Bone marrow (tissue), 2 donors: ENCODE measurements at regions not wholly inside any gene's neighbourhood (a gene's known extent, or its start where the extent isn't known, plus 50 kb on each side); places are given as distances from the start of the nearest gene placed in this dataset.

ENCODE experiments used
- DNase-seq, 2 donors: peaks; one replicate each; lab custom pipeline; 2025; lab: John Stamatoyannopoulos, UW

GRCh38 chr9:108188976-108189375 is 666.8 kb downstream of the ACTL7B start:
- no peak for DNase-seq

DNA sequence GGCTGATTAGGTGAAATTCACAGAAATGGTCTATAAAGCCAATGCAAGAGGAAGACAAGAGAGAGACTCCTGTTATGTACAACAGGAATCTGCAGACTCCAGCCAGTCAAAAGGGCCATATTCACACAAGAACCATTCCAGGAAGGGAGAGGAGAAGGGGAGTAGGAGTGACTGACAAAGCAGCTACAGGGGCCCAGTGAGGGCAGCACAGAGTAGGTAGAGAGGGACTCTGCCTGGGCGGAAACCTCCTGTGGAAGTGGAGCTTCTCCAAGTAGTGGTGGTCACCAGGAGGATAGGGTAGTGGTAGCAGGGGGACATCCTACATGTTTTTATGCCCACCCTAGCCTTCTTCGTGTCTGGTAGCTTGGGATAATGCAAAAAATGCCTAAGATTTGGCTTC is 667.3 kb downstream of the ACTL7B start:
- no peak for DNase-seq

DNA sequence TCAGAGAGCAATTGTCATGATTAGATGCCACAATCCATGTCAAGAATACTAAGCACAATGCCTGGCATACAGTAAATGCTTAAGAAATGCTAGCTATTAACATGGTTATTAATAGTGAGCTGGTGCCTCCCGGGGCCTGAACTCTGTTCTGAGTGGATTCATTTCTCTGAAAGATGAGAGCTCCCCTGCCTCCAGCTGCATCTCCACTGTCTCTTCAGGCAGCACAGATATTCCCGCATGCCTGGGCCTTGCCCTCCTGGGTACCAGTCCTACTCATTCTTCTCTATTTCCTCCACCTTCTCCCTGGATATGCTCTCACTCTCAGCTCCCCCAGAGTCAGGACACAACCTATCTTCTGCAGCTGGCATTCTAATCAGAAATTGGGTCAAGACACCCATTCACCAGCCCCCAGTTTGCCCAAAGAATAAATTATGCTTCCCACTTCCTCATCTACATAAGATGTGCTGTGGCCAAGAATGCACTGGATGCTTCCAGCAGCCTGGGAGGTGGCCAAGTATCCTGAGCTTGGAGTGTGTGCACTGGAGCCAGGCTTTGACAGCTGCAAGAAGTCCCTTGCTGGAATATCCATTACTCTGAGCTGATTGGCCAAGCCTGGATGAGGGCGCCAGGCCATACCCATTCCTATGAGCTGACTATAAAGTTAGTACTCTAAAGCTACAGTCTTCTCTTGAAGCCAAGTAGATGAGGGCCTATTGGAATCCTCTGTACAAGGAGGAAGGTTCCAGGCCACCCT is 669.0 kb downstream of the ACTL7B start:
- DNase-seq = no peak

DNA sequence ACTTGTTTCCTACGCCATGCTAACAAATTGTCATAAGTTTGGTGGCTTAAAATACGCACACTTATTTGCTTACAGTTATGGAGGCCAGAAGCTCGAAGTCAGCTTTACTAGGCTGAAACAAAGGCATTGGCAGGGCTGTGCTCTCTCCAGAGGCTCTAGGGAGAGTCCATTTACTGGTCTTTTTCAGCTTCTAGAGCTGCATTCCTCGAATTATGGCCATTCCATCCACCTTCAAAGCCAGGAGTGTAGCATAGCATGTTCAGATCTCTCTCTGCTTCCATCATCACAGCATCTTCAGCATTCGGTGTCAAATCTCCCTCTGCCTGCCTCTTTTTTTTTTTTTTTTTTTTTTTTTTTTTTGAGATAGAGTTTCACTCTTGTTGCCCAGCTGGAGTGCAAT is 670.2 kb downstream of the ACTL7B start:
- DNase-seq = no peak

GRCh38 chr9:108184941-108185340 is 670.8 kb downstream of the ACTL7B start:
- no peak for DNase-seq

DNA sequence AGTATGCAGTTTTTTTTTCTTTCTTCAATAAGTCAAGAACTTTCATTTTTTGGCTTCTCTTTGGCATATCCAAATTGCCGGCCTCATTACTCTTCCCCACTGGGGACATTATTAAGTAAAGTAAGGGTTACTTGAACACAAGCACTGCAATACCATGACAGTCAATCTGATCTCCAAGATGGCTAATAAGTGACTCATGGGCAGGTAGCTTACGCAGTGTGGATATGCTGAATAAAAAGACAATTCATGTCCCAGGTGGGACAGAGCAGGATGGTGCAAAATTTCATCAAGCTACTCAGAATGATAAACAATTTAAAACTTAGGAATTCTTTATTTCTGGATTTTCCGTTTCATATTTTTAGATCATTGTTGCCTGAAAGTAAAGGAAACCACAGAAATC is 671.8 kb downstream of the ACTL7B start:
- DNase-seq = no peak

DNA sequence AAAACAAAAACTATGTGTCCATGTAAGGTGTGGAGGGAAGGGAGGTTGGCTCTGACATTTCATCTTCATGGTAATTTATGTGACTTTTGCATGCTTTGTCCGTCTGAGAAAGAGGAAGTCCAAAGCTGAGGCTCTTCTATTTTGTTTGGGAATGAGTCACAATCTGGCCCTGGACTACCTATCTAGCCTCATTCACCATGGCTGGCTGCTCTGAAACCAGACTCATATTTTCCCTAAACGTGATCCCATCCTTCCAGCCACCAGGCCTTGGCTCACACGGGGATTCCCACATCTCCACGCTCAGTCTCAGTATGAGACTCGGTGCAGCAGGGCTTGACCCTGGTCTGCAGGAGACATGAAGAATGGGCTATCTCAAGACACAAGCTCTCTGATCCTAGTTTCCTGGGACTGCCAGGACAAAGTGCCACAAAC is 672.8 kb downstream of the ACTL7B start:
- no peak for DNase-seq

DNA sequence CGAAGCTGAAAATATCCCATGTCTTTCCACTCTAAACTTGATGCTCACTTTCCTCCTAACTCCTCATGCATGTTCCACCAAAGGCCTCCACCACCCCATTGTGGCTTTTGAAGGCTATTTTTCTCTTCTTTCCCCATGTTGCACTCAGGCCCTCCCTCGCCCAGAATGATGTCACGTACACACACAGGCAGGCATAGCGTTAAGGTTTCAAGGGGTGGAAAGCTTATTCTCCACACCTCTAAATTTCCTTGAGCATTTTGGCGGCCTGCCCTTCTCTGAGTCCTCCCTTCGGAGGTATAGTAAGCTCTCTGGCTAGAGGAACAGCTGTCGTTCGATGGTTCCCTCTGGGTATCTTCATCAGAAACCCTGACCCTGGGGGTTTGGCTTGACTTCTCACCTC is 673.5 kb downstream of the ACTL7B start:
- no peak for DNase-seq

DNA sequence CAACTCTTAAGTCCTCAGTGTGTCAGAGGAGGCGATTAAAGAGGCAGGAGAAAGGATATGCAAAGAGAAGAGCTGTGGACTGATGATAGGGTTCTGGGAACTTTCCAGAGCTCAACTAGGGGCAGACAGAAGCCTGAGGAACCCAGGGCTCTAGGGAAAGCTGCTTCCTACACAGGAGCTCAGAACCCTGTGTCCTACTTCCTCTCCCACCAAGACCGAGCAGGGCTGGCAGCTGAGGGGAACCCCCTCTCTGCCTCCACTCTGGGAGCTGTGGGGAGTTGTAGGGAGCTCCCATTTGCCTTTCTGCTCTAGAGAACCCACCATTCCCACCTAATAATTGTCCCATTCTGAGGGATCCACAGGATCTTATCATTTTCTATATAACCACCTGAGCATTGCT is 674.3 kb downstream of the ACTL7B start:
- no peak for DNase-seq

- no peak for DNase-seq
Observed at GRCh38 chr9:108180541-108180940, 675.2 kb downstream of the ACTL7B start.

DNA sequence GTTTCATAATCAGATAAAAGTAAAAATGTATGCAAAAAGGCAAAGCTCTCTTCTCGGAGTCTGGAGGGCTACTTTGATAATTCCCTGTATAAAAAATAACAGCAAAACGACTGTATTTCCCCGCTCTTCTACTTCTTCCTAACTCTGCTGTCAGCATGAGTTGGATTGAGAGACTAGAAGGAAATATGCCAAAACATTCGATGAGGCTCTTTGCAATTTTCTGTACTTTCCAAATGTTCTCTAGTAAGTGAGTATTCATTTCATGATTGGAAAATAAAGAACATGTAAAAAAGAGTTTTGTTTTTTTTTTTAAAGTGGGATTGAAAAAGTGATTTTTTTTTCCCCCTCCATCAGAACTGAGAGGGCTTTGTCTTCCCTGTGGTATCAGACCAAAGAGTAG is 677.5 kb downstream of the ACTL7B start:
- DNase-seq = no peak

DNA sequence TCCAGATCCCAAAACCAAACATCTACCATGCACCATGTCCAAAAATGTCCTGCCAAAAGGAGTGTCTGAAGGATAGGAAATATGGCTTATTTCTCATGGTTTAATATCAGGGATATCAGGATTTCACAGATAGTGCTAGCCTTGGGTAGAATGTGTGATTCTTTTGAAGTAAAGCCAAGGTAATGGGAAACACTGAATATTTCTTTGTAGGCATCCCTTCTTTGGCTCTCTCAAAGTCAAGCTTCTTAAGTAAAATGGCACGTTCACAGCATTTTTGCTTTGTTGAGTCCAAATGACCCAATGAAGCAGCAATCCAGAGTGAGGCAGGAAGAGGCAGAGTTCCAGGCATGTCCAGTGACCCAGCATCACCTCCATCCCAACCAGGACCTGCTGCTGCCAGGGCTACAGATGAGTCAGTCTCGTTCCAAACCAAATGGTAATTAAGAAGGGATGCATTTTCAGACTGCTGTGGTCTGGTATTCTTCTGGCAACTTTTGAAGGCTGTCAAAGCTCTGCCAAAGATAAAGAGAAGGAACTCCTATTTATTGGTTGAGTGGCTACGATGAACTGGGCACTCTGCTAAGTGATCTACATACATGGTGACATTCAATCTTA is 678.8 kb upstream of the KLF4 start:
- no peak for DNase-seq

DNA sequence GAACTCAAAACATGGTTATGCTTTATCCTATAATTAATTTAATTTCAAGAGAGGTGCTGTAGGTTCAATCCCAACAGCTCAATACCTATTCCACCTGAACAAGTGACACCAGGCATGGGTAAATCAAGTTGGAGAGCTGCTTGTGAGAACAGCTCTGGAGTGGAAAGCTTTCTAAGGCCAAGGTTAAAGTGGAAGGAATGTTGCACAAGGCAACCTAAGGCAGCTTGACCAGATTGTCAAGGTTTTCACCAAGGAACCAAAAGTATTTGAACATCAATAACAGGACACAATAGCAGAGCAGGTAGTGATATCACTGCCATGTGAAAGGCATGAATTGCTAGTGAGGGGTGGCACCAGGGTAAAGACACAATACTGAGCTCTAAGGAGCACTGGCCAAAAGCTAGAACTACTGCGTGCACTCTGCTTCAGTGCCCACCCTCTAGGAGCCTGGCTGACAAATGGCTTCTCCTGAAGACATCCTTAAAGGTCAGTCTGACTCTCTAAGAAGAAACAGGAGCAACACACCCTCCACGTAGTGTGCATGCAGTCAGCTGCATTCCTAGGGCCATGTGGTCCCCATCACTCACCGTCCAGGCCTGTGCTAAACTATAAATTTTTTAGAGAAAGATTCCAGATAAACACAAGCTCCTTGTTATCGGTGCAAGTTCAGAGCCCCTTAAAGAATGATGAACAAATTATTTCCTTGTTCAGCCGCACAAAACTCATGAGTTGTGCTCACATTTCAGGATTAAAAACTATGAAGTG is 677.7 kb upstream of the KLF4 start:
- DNase-seq = no peak

DNA sequence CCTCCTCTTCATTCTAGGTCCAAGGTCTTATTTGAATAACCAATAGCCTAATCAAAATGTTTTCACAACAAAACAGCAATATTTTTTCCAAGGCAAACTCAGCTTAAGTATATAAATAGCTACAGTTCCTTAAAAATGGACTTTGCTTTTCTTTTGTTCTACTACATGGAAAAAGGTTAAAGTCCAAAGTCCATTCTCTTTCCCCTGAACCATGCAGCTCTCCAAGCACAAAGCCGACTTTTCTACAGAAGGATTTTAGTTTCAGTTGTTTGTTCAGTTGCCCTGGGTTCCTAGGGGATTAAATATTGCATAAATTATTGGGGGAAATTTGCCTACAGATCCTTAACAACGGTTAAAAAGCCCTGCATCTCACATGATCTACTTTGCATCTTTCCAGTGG is 677.0 kb upstream of the KLF4 start:
- DNase-seq = no peak

DNA sequence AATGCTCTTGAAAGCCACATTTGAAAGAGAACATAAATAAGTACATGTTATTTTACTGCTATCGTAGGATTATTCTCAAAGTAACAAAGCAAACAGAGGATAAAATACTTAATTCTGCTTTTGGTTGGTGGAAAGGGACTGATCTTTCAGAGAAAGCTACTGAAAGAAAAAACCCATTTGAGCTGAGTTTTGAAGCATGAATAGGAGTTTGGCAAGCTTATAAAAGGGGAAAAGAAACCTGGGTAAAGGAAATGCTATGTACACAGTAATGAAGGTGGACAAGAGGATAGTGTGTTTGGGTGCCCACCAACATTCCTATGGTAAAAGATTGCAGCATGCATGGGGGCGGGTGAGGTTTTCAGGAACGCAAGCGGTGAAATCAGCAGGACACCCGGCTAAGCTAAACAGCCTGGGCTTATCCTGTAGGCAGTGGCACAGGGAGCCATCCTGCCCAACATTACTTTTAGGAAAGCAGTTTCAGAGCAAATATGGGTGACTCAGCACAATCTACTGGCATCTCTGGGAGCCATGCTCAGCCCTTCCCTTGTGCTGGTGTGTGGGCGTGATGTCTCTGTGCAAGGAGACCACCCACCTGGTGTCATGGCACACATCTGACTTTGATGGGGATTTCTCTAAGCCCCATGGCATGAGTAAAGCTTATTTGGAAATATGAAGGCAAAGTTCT is 673.9 kb upstream of the KLF4 start:
- no peak for DNase-seq

DNA sequence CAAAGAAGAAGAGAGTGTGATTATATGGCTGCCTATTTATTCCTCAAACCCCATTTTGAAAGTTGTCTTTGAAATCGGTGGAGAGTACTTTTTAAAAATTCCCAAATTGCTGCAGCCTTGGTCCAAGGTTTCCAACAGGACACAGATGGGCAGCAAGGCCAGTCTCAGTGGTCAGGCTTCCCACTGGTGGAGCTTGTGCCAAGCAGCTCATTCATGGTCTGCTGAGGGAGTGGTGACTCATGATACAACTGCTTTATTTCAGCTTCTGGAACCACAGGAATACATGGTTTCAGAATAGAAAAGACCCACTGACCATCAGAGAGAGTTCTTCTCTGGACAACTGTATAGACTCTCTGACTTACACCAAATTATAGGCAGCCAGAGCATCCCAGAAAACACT is 673.1 kb upstream of the KLF4 start:
- DNase-seq = no peak

- no peak for DNase-seq
Observed at GRCh38 chr9:108161503-108161902, 671.9 kb upstream of the KLF4 start.

DNA sequence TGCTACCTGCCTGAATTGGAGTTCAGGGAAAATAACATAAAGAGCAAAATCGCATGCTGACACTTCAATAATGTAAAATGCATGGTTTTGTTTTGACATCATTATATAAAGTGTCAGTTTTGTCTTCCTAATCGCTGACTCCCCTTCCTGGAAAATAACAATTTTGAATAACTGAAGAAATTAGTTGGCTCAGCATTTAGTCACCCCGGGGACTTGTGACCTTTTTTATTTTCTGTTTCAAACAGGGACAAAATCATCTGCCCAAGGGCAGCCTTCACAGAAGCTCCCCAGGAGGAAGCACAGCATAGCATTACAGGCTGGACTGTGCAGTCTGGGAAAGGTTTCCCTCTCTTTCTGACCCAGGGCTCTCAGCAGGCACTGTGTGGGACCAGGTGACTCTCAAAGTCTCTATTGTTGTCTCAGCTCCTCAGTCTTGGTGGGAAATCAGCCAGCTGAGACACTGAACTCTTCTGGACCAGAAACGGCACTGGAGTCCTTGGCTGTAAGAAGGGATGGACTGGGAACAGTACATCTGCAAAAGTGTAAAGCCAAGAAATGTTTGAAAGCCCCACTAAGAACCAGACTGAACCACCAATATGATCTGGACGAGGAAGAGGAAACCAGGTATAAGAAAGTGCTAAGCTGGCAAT is 671.3 kb upstream of the KLF4 start:
- no peak for DNase-seq

GRCh38 chr9:108160039-108160438 is 670.5 kb upstream of the KLF4 start:
- DNase-seq = no peak

DNA sequence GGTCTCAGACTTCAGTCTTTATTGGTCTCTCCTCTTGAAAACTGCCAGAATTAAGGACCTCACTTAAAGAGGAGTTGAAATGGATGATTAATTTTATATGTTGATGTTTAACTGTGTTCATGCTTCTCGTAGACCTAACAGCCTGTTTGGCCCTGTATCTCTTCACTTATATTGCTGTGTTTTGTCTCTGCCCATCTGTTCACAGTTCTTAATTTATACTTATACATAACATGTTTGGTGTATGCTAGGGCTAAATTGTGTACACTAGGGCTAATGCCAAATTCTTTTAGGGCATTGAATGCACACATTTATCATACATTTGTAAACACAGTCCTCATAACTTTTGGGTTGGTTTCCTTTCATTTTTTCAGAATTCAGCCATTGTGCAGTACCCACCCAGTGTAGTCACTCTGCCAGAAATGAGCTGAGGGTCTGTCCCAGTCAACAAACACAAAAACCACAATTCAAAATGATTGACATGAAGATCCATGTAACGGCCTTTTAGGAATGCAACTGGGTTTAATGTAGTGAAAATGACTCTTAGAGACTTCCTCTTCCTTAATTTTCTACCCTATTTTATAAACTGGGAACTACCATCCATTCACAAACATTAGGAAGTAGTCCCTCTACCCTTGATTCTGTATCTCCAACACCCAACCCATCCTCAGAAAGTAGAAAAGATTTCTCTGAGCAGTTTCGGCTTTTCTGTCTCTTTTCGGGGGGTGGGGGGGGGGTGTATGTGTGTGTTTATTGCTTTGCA is 668.8 kb upstream of the KLF4 start:
- no peak for DNase-seq

GRCh38 chr9:108156270-108156998 is 666.9 kb upstream of the KLF4 start:
- DNase-seq = no peak
